GM18511 (cell line): ENCODE measurements at regions not wholly inside any gene's neighbourhood (a gene's known extent, or its start where the extent isn't known, plus 50 kb on each side); places are given as distances from the start of the nearest gene placed in this dataset.
"Not testable (repeated sequence)": the region's sequence is repeated elsewhere in the genome, so short reads cannot be mapped to it uniquely, and the experiment has no call there.

Experiments
- ATAC-seq: cut with Tn5 transposase; IDR thresholded peaks from one replicate; pipeline ENCODE4 v1.9.1; 2021; ENCODE audit warnings: mild to moderate bottlenecking, moderate library complexity; ENCODE audit not compliant: unreplicated experiment

DNA sequence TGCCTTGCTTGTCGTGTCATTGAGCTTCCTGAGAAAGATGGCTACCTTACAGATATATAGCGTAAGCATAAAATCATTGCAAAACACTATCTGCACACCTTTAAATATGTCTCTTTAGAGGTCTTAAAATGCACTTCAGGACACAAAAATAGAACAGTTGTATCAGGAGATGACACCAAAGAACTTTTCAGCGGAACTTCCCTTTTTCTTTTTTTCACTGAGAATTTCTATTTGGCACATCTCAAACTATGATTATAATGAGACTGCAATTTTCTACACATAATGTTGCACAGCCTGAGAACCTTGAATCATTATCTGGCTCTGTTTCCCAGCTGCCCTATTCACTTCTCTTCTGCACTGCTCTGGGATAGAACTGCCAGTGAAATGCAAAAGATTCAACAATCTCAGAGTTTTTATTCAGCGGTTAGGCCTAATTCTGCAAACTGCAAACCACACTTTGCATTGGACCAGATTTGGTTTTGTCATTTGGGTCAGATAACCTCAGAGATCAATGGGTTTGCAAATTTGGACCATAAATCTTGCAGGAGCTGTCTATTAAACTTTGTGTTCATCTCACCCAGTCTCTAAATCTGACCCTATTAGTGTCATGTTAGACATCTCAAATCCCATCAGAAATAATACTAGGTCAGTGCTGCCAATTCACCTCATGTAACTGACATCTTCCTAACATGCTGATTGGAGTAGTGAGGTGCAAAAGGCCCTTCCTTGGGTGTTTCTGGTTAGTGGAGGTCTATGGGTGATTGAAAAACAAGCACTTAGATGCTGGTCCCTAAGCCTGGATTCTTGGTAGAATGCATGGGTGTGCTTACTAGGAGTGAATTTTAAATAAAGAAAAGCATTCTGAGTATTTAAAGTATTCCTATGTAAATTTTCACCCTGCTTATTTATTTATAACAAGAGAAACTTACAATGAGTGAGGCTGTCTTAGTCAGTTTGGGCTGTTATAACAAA is 382.7 kb downstream of the UTRN start:
- peak; percentile 47 for ATAC-seq

DNA sequence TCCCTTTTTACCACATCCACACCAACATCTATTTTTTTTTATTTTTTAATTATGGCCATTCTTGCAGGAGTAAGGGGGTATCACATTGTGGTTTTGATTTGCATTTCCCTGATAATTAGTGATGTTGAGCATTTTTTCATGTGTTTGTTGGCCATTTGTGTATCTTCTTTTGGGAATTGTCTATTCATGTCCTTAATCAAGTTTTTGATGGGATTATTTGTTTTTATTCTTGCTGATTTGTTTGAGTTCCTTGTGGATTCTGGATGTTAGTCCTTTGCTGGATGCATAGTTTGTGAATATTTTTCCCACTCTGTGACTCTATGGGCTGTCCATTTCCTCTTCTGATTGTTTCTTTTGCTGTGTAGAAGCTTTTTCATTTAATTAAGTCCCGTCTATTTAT is 385.1 kb downstream of the UTRN start:
- not testable (repeated sequence) for ATAC-seq

GRCh38 chr6:144673807-144674206 is 388.7 kb downstream of the UTRN start:
- ATAC-seq: no peak

DNA sequence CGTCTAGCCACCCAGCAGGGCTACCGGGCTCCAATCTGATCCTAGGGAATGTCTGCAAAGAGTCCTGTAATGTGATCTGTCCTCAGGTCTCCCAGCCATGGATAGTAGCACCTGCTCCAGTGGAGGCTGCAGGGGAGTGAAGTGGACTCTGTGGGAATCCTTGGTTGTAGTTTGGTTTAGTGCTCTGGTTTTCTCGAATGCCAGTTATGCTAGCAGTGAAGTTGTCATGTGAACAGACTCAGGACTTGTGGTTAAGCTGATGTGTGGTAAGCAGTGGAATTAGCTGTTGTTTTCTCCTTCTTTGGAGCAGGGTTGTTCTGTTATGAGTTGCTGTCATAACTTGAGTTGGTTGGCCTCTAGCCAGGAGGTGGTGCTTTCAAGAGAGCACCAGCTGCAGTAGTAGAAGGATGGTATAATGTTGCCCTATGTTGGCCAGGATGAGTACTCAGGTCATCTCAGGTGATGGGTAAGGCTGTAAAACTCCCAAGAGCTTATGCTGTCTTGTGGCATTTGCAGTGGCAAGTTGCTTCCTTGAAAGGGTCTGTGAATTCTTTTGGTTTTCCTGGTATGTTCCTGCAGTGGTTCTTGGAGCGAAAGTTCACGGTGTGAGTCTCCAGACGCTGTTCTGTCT is 390.2 kb downstream of the UTRN start:
- ATAC-seq: peak; percentile 89

DNA sequence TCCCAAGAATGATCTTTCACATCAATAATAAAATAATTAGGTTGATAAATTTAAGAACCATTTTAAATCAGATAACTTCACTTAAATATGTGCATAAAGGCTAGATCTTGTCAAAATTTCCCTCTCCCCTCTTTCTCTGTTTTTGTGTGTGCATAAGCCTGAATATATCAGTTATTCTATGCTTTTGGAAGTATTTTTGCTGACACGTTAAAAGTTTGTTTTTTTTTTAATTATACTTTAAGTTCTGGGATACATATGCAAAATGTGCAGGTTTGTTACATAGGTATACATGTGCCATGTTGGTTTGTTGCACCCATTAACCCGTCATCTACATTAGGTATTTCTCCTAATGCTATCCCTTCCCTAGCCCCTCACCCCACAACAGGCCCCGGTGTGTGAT is 391.2 kb downstream of the UTRN start:
- ATAC-seq: not testable (repeated sequence)

DNA sequence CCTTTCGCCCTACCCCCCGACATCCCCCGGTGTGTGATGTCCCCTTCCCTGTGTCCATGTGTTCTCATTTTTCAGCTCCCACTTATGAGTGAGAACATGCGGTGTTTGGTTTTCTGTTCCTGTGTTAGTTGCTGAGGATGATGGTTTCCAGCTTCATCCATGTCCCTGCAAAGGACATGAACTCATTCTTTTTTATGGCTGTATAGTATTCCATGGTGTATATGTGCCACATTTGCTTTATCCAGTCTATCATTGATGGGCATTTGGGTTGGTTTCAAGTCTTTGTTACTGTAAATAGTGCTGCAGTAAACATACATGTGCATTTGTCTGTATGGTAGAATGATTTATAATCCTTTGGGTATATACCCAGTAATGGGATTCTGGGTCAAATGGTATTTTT is 392.1 kb downstream of the UTRN start:
- not testable (repeated sequence) for ATAC-seq

DNA sequence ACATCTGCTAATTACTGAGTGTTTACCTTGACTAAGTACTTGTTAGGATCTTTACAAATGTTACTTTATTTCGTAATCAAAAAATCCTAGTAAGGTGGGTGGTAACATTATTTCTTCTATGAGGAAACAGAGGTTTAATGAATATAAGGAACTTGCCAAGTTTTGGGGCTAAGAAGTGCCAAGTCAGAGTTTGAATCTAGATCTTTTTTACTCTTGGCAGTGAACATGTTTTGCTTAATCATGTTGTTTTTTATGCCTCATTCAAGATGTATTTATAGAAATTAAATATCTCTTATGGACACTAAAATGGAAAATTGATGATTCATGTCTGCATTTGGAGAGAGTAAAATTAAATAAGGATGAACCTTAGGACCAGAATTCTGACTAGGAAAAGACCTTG is 393.7 kb downstream of the UTRN start:
- no peak for ATAC-seq

GRCh38 chr6:144681334-144681733 is 396.2 kb downstream of the UTRN start:
- no peak for ATAC-seq

GRCh38 chr6:144683216-144684070 is 398.3 kb downstream of the UTRN start:
- ATAC-seq: no peak

DNA sequence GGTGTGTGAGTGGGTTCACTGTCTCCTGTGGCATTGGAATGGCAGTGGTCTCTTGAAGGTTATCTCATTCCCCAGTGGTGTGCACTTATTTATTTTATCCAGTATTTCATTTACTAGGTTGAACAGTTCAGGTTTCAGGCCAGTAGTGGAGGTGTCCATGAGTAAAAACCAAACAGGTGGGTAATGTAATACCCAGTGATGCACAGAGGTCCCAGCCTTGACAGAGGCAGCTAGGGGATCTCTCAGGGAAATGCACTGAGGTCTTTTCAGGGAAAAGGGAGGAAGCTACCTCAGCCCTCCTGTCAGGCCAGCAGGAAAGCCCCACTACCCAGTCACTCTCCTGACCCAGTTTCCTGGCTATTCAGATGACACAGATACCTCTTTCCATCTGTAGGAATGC is 403.6 kb downstream of the UTRN start:
- ATAC-seq: no peak

DNA sequence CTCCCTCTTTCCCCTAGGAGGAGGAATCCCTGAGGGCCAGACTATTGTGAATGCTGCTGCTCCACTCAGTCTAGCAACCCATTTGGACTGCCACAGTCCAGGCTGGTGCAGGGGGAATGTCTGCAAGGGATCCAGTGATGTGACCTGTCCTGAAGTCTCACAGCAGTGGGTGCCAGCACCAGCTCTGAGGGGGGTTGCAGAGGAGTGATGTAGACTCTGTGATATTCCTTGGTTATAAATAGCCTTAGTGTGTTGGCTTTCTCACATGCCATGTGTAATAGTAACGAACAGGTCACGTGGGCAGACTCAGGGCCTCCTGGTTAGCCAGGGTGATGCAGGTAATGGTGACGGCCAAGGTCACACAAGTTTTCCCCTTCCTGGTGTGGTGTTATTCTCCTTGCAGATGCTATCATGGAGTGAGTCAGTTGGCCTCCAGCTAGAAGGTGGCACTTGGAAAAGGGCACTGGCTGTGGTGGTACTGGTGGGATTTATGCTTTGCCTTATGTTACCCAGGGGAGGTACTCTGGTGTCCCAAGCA is 404.4 kb downstream of the UTRN start:
- ATAC-seq: no peak

DNA sequence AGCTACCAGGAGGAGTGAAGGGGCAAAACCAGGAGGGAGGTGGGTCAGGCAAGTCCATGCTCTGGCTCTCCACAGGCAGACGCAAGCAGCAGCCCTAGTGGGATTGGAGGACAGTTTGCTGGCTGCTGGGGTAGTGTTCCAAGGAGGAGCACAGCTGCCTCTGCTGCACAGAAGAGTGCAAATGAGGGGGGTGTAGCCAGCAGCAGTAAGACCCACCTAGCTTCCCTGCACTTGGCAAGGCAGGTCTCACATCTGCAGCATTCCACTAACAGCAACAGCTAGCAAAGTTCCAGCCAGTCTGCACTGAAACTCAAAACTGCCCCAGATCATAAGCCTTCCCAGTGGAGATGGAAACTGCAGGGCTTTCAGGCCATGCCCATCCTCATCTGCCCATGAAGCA is 405.0 kb downstream of the UTRN start:
- no peak for ATAC-seq

GRCh38 chr6:144690666-144691065 is 405.5 kb downstream of the UTRN start:
- ATAC-seq: no peak

DNA sequence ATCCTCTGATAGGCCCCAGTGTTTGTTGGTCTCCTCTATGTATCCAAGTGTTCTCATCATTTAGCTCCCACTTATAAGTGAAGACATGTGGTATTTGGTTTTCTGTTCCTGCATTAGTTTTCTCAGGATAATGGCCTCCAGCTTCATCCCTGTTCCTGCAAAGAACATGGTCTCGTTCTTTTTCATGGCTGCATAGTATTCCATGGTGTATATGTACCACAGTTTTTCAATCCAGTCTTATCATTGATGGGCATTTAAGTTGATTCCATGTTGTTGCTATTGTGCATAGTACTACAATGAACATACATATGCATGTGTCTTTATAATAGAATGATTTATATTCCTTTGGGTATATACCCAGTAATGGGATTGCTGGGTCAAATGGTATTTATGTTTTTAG is 406.9 kb downstream of the UTRN start:
- ATAC-seq: not testable (repeated sequence)

GRCh38 chr6:144695858-144696533 is 410.9 kb downstream of the UTRN start:
- no peak for ATAC-seq

- ATAC-seq: no peak
Observed at GRCh38 chr6:144696610-144697368, 411.7 kb downstream of the UTRN start.

- no peak for ATAC-seq
Observed at GRCh38 chr6:144697369-144697760, 412.2 kb downstream of the UTRN start.

- ATAC-seq: no peak
Observed at GRCh38 chr6:144697801-144698200, 412.7 kb downstream of the UTRN start.

DNA sequence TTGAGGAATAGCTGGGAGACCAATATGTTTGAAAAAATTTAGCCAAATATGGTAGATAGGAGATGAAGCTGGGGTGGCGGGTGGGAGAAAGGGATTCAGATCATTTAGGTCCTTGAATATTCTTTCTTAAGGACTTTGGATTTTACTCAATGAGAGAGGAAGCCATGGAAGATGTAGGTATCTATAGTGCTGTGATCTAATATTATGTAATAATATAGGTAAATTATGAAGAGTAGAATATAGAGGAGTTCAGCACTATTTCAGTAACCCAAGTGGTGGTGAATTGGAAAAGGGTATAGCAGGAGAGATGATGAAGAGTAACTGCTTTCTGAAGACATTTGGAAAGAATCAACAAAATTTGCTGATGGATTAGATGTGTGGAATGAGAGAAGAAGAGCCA is 417.6 kb downstream of the UTRN start:
- no peak for ATAC-seq

- no peak for ATAC-seq
Observed at GRCh38 chr6:144710207-144710606, 425.1 kb downstream of the UTRN start.
